Loucy (cell line): ENCODE measurements at regions not wholly inside any gene's neighbourhood (a gene's known extent, or its start where the extent isn't known, plus 50 kb on each side); places are given as distances from the start of the nearest gene placed in this dataset.

Experiments
- EZH2phosphoT487 ChIP-seq: fragments of 200-600 bp; IDR thresholded peaks from 2 replicates; pipeline ENCODE4 v1.6.1; 2018; ENCODE audit warnings: antibody characterized with exemption, mild to moderate bottlenecking, moderate library complexity, borderline replicate concordance
- TF ChIP-seq, protein P1 (sequence below): fragments of 200-600 bp; sonication (generic); conservative IDR thresholded peaks from 2 replicates; pipeline ENCODE4 v1.5.1; 2014; ENCODE audit warnings: mild to moderate bottlenecking, antibody characterized with exemption, low read length

DNA sequence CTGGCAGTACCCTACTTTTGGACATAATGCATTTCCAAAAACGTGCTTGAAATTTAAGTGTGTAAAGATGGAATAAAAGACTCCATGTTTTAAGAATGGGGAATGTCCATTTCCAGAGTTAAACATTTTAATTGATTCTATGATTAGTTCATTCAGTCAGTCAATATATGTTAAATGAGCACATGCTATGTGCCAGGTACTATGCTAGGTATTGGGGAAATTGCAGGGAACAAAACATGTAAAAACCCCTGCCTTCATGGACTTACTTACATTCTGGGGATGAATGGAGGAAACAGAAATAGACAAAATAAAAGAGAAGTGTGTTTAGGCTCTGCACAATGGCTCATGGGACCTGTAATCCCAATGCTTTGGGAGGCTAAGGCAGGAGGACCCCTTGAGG lies 288.6 kb downstream of the MTX2 start:
- TF ChIP-seq, protein P1, sequence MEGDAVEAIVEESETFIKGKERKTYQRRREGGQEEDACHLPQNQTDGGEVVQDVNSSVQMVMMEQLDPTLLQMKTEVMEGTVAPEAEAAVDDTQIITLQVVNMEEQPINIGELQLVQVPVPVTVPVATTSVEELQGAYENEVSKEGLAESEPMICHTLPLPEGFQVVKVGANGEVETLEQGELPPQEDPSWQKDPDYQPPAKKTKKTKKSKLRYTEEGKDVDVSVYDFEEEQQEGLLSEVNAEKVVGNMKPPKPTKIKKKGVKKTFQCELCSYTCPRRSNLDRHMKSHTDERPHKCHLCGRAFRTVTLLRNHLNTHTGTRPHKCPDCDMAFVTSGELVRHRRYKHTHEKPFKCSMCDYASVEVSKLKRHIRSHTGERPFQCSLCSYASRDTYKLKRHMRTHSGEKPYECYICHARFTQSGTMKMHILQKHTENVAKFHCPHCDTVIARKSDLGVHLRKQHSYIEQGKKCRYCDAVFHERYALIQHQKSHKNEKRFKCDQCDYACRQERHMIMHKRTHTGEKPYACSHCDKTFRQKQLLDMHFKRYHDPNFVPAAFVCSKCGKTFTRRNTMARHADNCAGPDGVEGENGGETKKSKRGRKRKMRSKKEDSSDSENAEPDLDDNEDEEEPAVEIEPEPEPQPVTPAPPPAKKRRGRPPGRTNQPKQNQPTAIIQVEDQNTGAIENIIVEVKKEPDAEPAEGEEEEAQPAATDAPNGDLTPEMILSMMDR = no peak
- no peak for TF ChIP-seq EZH2phosphoT487
